OCI-LY1 (cell line): ENCODE measurements at regions not wholly inside any gene's neighbourhood (a gene's known extent, or its start where the extent isn't known, plus 50 kb on each side); places are given as distances from the start of the nearest gene placed in this dataset.

ENCODE experiments used
- EZH2 ChIP-seq: fragments of 200-600 bp; sonication (generic), shearing (Covaris generic); IDR thresholded peaks from 2 replicates; pipeline ENCODE4 v1.8.0; 2017; ENCODE audit warnings: borderline replicate concordance, mixed run types, mild to moderate bottlenecking, antibody characterized with exemption, low read length, moderate library complexity, mixed read lengths
- TF ChIP-seq, protein P1 (sequence below): fragments of 200-600 bp; sonication (generic), shearing (Covaris generic); IDR thresholded peaks from 2 replicates; pipeline ENCODE4 v1.5.1; 2017; ENCODE audit warnings: mild to moderate bottlenecking, antibody characterized with exemption, low read length, moderate library complexity, mixed read lengths

DNA sequence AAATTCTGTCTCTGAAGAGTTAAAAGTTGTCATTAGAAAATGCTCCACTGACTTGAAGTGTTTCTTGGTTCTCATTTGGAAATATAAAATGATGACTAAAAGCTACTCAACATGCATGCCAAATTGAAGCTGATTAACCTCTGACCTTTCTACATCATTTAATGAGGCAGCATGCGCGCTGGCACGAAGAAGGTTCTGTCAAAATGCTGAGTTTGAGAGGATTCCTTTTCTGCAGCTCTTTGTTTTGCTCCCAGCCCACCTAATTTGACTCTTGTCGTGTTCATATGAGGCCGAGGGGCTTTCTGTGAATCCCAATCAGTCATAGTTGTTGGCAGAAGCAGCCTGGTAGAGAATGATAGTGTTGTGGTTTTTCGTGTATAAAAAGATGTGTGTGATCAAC lies 153.4 kb downstream of the BRMS1L start:
- TF ChIP-seq, protein P1, sequence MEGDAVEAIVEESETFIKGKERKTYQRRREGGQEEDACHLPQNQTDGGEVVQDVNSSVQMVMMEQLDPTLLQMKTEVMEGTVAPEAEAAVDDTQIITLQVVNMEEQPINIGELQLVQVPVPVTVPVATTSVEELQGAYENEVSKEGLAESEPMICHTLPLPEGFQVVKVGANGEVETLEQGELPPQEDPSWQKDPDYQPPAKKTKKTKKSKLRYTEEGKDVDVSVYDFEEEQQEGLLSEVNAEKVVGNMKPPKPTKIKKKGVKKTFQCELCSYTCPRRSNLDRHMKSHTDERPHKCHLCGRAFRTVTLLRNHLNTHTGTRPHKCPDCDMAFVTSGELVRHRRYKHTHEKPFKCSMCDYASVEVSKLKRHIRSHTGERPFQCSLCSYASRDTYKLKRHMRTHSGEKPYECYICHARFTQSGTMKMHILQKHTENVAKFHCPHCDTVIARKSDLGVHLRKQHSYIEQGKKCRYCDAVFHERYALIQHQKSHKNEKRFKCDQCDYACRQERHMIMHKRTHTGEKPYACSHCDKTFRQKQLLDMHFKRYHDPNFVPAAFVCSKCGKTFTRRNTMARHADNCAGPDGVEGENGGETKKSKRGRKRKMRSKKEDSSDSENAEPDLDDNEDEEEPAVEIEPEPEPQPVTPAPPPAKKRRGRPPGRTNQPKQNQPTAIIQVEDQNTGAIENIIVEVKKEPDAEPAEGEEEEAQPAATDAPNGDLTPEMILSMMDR: no peak
- no peak for TF ChIP-seq EZH2
